PC-3 (cell line): ENCODE measurements at regions not wholly inside any gene's neighbourhood (a gene's known extent, or its start where the extent isn't known, plus 50 kb on each side); places are given as distances from the start of the nearest gene placed in this dataset.
A peak's percentile ranks its signal among the peaks of the same experiment; 100 is the strongest.

ENCODE experiments used
- ATAC-seq: fragments of 200-7000 bp; cut with Tn5 transposase; 2 replicates; pipeline ENCODE4 v1.9.1; 2020; ENCODE audit warnings: mild to moderate bottlenecking, moderate library complexity
- BruUV-seq: library from RNA; stranded (reverse); fragments of 400-500 nt; replicated peaks from 2 replicates; lab custom pipeline; 2021; lab: Mats Ljungman, UMichigan
- CTCF ChIA-PET: fragments of 300-600 bp; sonication (Branson Sonifier 250); formaldehyde crosslinking; loops from one replicate; lab custom pipeline; 2022; ENCODE audit warnings: antibody characterized with exemption; lab: Charles Lee
- POLR2A ChIA-PET: fragments of 300-600 bp; sonication (Branson Sonifier 250); formaldehyde crosslinking; loops from one replicate; lab custom pipeline; 2022; ENCODE audit warnings: antibody characterized with exemption; ENCODE audit not compliant: unreplicated experiment; lab: Charles Lee
- DNase-seq: peaks from one replicate; pipeline ENCODE4 v3.0.0-alpha.2; 2015
- H2AFZ ChIP-seq: fragments of 300-600 bp; sonication (generic); 2 replicates; pipeline ENCODE4 v1.6.0; 2016; ENCODE audit warnings: antibody characterized with exemption, low read length
- H3F3A ChIP-seq: fragments of 300-600 bp; sonication (generic); one replicate; pipeline ENCODE4 v1.6.0; 2017; ENCODE audit warnings: antibody characterized with exemption, low read length, control low read depth, mild to moderate bottlenecking; ENCODE audit not compliant: unreplicated experiment
- H3K27ac ChIP-seq: fragments of 300-600 bp; sonication (generic); 2 replicates; pipeline ENCODE4 v1.5.1; 2016; ENCODE audit warnings: mild to moderate bottlenecking, low read length
- H3K27me3 ChIP-seq: fragments of 300-600 bp; sonication (generic); 2 replicates; pipeline ENCODE4 v1.6.1; 2016; ENCODE audit warnings: low read length, mixed read lengths
- H3K36me3 ChIP-seq: fragments of 300-600 bp; sonication (generic); 2 replicates; pipeline ENCODE4 v1.6.1; 2016; ENCODE audit warnings: low read depth, mixed run types, low read length, mixed read lengths
- H3K4me1 ChIP-seq: fragments of 300-600 bp; sonication (generic); 2 replicates; pipeline ENCODE4 v1.5.1; 2016; ENCODE audit warnings: low read length; ENCODE audit not compliant: insufficient read depth
- H3K4me2 ChIP-seq: fragments of 300-600 bp; sonication (generic); 2 replicates; pipeline ENCODE4 v1.6.0; 2016; ENCODE audit warnings: low read length
- H3K4me3 ChIP-seq: fragments of 300-600 bp; sonication (generic); 2 replicates; pipeline ENCODE4 v1.5.1; 2016; ENCODE audit warnings: mild to moderate bottlenecking, low read length, mixed read lengths
- H3K79me2 ChIP-seq: fragments of 300-600 bp; sonication (generic); 2 replicates; pipeline ENCODE4 v1.6.1; 2017; ENCODE audit warnings: low read length, mixed read lengths
- H3K9ac ChIP-seq: fragments of 300-600 bp; sonication (generic); 2 replicates; pipeline ENCODE4 v1.6.0; 2016; ENCODE audit warnings: mild to moderate bottlenecking, low read length
- H3K9me2 ChIP-seq: fragments of 300-600 bp; sonication (generic); replicated peaks from 2 replicates; pipeline ENCODE4 v1.6.1; 2016; ENCODE audit warnings: mixed run types, low read length, mixed read lengths
- H3K9me3 ChIP-seq: fragments of 300-600 bp; sonication (generic); 2 replicates; pipeline ENCODE4 v1.6.1; 2016; ENCODE audit warnings: low read length, mixed read lengths
- H4K20me1 ChIP-seq: fragments of 300-600 bp; sonication (generic); 2 replicates; pipeline ENCODE4 v1.6.1; 2016; ENCODE audit warnings: low read length, mixed read lengths
- CTCF ChIP-seq: fragments of 300-600 bp; sonication (generic); conservative IDR thresholded peaks from 2 replicates; pipeline ENCODE4 v1.5.1; 2017; ENCODE audit warnings: antibody characterized with exemption, low read depth, mild to moderate bottlenecking, low read length
- EZH2 ChIP-seq: fragments of 300-600 bp; sonication (generic); IDR thresholded peaks from one replicate; pipeline ENCODE4 v1.6.1; 2017; ENCODE audit warnings: antibody characterized with exemption, mild to moderate bottlenecking, low read length; ENCODE audit not compliant: unreplicated experiment
- EZH2phosphoT487 ChIP-seq: fragments of 300-600 bp; sonication (generic); IDR thresholded peaks from 2 replicates; pipeline ENCODE4 v1.6.1; 2018; ENCODE audit warnings: mild to moderate bottlenecking, antibody characterized with exemption, low read length, borderline replicate concordance
- intact Hi-C: fragments of 100-400 bp; cut with micrococcal nuclease; formaldehyde crosslinking; loops from 2 replicates; pipeline ENCODE4 v1.9.0; 2023

- Histone ChIP-seq H2AFZ (no peak overlapping the region), H3K27ac (no peak overlapping the region), H3K4me3 (no peak overlapping the region), H3K9me3 (no peaks in the 10 kb centered on the region), H4K20me1 (no peaks in the 10 kb centered on the region), H3K9me2 (no peaks in the 10 kb centered on the region), H3K27me3 (no peaks in the 10 kb centered on the region), H3K79me2 (no peaks in the 10 kb centered on the region), H3K4me1 (peaks cover 41% of the 10 kb centered on the region), H3K4me2 (no peak overlapping the region), H3K36me3 (no peaks in the 10 kb centered on the region), H3K9ac (no peak overlapping the region), H3F3A (peaks cover 3% of the 10 kb centered on the region)
- no peak for TF ChIP-seq EZH2phosphoT487
- TF ChIP-seq EZH2: no peak
- no peak for TF ChIP-seq CTCF
- intact Hi-C loops: no loop called here
- ATAC-seq (no peak), DNase-seq (no peak)
- ChIA-PET CTCF (no interaction called here), POLR2A (interaction anchor here (0.6 kb wide), 1 partner anchor 91 kb away, joined by 30 read pairs; no protein-coding TSS in a partner anchor)
- no TSS peak for BruUV-seq
Observed at GRCh38 chr2:39570614-39571013, 95.1 kb upstream of the TMEM178A start.

- Histone ChIP-seq H3K79me2 (no peaks in the 10 kb centered on the region), H3K9me2 (no peaks in the 10 kb centered on the region), H2AFZ (peak overlapping the region; percentile 11; the same call in 1 of the 2 replicates), H3K9ac (no peak overlapping the region), H3F3A (peaks cover 3% of the 10 kb centered on the region), H3K27ac (no peak overlapping the region), H3K4me1 (peaks cover 41% of the 10 kb centered on the region), H3K4me3 (no peak overlapping the region), H4K20me1 (no peaks in the 10 kb centered on the region), H3K27me3 (no peaks in the 10 kb centered on the region), H3K4me2 (peak overlapping the region; percentile 4; the same call in 1 of the 2 replicates), H3K36me3 (no peaks in the 10 kb centered on the region), H3K9me3 (no peaks in the 10 kb centered on the region)
- TF ChIP-seq EZH2phosphoT487 (no peak), CTCF (no peak), EZH2 (no peak)
- peak; percentile 18 for DNase-seq
- ATAC-seq: no peak
- intact Hi-C loops: no loop called here
- BruUV-seq: no TSS peak
- ChIA-PET POLR2A (no interaction called here), CTCF (interaction anchor here (0.6 kb wide), 1 partner anchor 47 kb away, joined by 4 read pairs; no protein-coding TSS in a partner anchor)
Observed at GRCh38 chr2:39571111-39571731, 94.5 kb upstream of the TMEM178A start.

GRCh38 chr2:39573276-39573675 is 92.4 kb upstream of the TMEM178A start:
- H3K79me2 ChIP-seq: no peaks in the 10 kb centered on the region
- no peaks in the 10 kb centered on the region for H4K20me1 ChIP-seq
- H3K9me3 ChIP-seq: no peaks in the 10 kb centered on the region
- H3K36me3 ChIP-seq: no peaks in the 10 kb centered on the region
- H3K9ac ChIP-seq: no peak overlapping the region
- H3K27me3 ChIP-seq: no peaks in the 10 kb centered on the region
- H3K4me3 ChIP-seq: no peak overlapping the region
- DNase-seq (no peak), ATAC-seq (no peak)
- intact Hi-C loops: no loop called here
- POLR2A ChIA-PET: no interaction called here
- CTCF ChIA-PET: no interaction called here
- H3K4me2 ChIP-seq: no peak overlapping the region
- peaks cover 3% of the 10 kb centered on the region for H3F3A ChIP-seq
- TF ChIP-seq EZH2: no peak
- no peak for TF ChIP-seq EZH2phosphoT487
- no peak for TF ChIP-seq CTCF
- BruUV-seq: no TSS peak
- peaks cover 24% of the 10 kb centered on the region for H3K4me1 ChIP-seq
- no peak overlapping the region for H3K27ac ChIP-seq
- no peak overlapping the region for H2AFZ ChIP-seq
- H3K9me2 ChIP-seq: no peaks in the 10 kb centered on the region
